HG03442 (cell line): ENCODE measurements at regions not wholly inside any gene's neighbourhood (a gene's known extent, or its start where the extent isn't known, plus 50 kb on each side); places are given as distances from the start of the nearest gene placed in this dataset.
"Not testable (repeated sequence)": the region's sequence is repeated elsewhere in the genome, so short reads cannot be mapped to it uniquely, and the experiment has no call there.

Experiments
- ATAC-seq: cut with Tn5 transposase; IDR thresholded peaks from one replicate; pipeline ENCODE4 v1.9.1; 2021; ENCODE audit warnings: mild to moderate bottlenecking, moderate library complexity; ENCODE audit not compliant: unreplicated experiment

DNA sequence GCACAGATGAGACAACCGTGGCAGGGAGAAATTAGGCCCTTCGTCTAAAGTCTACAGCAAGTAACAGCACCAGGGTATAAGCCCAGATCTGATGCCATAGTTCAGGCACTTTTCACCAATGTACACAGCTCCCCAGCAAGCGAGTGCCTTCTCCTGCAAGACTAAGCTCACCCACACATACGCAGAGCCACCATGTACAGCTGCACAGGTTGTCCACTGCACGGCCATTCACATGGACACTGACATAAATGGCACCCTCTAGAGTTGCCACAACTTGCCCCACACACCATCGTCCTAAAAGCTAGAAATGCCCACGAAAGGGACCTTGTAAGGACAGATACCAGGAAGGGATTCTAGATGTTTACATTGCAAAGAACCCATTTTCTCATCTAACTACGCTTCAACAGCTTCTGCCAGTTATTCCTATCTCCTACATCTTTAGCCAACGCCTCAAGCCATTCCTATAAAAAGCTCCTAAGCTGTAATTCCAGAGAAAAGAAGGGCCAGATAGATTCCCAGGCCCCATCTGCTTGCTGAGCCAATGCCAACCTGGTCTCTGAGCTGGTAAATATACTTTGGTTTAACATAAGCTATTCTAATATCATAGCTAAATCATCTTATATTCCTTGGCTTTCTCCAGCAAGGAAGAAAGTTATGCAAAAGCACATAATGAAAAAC lies 174.0 kb upstream of the KAZN start:
- ATAC-seq = no peak

DNA sequence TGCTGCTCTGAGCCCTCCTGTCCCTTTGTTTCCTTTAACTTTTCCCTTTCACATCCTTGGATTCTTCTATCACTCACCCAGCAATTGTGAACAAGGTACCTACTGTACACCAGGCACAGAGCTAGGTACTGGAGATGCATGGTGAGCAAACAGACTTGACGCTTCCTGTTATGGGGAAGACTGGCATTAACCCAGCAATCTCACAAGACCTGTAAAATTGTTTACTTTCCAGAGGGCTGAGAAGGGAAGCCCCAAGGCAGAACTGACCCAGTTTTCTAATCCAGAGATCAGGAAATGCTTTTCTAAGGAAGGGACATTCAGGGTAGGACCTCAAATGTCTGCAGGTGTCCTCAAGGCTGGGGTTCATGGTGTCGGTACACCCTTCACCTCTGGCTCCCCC lies 171.6 kb upstream of the KAZN start:
- ATAC-seq = no peak

DNA sequence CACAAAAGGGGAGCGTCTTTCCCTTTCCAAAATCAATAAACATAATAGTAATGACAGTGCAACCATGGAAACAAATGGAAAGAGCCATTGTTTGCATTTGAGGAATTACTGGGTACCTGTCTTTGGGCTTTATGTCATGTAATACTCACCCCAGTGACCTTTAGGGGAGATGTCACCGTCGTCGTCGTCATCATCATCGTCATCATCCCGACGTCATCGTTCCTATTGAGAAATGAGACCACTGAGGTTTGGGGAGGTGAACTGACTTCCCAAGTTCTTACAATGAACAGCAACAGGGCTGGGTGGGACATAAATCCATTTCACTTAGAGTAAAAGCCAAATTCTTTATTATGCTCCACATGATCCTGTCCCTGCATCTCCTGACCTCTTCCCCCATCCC lies 168.9 kb upstream of the KAZN start:
- no peak for ATAC-seq

DNA sequence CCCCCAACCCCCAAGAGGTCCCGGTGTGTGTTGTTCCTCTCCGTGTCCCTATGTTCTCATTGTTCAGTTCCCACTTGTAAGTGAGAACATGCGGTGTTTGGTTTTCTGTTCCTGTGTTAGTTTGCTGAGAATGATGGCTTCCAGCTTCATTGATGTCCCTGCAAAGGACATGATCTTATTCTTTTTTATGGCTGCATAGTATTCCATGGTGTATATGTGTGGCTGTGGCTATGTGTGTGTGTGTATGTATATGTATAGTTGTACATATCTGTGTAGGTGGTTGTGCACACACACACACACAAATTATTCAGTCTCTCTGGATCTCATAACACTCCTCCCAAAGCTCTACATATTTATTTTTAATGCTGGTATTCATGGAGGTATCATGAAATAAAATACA lies 165.8 kb upstream of the KAZN start:
- not testable (repeated sequence) for ATAC-seq

DNA sequence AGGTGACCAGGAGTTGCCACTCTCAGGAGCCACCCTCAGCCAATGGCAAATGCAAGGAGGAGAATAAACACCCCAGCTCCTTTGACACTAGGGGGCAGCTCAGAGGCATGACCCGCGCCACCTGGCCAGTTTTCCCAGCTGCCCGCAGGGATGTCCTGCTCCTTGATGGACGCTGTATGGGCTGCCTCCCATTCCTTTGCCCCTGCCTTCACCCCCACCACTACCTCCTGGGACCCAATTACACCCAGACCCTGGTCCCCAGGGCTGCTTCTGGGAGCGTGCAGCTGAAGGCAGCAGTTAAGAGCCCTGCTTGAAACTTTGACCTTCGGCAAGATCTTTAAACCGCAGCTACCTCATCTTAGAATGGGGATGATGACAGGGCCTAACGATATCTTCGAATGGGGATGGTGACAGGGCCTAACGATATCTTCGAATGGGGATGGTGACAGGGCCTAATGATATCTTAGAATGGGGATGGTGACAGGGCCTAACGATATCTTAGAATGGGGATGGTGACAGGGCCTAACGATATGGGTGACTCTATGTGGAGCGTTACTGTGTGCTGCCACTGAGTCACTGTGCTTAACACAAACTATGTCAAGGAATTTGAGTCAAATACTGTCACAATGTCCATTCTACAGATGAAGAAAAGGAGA lies 163.0 kb upstream of the KAZN start:
- no peak for ATAC-seq

DNA sequence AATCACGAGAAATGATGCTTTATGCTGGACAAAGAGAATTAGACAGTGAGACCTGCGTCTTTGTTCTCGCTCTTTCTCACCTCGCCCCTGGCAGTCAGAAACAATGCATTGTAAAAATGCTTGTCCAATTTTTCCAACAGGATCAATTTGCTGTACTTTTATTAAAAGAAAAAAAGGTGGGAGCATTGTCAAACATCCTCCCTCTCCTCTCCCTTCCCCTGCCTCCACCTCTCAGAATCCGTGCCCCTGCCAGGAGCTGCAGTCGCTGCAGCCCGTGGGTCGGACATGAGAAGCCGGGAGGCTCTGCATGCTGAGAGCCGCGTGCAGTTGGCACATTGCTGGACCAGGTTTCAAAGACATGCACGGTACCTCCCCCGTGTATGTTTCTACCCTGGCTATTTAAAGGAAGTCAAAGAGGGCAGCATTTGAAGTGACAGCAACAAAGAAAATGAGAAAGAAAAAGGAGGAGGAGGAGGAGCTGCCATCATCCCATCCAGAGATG lies 161.0 kb upstream of the KAZN start:
- ATAC-seq = no peak

DNA sequence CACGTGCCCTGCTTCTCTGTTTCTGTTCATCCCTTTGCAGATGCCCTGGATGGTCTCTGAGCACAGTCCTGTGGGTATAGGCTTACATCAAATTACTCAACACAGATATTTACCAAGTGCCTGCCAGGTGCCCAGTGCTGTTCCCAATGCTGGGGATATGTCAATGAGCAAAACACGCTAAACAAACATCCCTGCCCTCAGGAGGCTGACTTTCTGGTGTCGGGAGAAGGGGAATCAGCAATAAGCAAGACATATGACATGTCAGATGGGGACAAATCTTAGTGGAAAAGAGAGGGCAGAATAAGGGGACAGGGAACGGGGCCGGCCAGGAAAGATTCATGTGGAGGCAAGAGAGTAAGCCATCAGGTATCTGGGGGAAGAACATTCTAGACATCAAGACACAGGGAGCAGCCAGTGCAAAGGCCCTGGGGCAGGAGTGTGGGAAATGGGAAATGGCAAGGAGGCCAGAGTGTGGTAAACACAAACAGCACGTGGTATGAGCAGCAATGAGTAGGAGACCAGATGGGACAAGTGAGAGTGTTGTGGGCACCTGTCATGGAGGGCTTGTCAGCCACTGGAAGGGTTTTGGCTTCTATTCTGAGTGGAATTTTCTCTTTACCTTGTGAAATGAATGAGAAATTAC lies 160.2 kb upstream of the KAZN start:
- ATAC-seq = no peak

DNA sequence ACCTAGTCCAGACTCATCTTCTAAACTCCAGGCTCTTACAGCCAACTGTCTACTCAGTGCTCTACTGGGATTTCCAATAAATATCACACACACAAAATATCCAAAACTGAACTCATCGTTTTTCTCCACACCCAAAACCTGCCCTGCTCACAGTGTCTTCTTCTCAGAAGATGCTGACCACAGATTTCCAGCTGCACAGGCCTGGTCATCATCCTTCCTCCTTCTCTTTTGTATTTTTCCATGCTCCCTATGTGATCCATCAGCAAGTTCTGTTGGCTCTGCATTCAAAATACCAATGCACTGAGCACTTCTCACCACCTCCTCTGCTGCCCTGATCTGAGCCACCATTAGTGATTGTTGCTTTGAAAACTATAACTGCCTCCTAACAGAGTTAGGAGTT lies 159.5 kb upstream of the KAZN start:
- ATAC-seq = no peak

DNA sequence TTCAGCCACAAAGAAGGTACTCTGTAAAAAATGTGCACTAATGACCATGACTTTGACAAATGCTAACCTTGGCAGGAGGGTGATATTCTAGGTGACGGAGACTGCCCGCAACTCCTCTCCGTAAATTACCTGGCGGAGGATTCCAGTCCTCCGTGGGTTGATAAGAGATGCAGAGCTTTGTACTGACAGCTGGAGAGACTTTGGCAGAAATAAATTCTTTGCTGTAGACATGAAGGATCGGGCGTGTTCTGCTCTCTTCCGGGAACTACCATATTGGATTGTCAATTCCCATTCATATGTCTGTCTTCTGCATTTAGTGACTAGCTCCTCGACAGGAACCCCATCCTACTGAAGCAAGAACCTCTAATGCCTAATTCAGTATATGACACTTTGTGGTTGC lies 158.3 kb upstream of the KAZN start:
- no peak for ATAC-seq

DNA sequence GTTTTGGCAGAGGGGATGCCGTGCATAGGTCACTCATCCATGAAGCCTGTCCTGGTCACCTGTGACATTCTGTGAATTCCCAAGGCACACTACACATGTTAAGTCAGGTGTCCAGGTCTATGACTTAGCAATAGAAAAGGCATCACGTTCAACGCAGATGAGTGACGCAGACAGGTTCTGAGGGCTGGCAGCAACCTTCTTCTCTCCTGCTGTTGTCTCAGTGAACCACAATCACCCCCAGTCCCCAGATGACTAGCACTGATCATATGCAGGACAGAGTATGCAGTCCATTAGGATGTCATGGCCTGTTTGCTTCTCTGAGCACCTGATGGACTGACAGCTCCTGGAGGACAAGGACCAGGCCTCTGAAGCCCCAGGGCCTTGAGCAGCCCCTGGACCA lies 157.8 kb upstream of the KAZN start:
- ATAC-seq = no peak

DNA sequence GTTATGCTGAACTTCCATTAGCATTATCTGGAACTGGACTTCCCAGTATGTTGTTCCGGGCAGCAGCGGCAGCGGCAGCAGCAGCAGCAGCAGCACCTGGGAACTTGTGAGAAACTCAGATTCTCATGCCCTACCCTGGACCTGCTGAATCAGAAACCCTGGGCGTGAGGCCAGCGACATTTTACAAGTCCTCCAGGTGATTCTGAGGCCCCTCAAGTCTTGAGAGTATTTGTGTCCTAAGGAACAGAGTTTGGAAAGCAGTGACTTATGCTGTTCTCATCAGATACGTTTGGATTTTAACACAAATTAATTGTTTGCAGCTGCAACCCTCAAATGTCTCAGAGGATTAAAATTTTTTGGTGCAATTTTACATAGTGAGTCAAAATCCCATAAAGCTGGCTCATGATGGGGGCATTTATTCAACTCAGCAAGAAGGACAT lies 157.2 kb upstream of the KAZN start:
- no peak for ATAC-seq

DNA sequence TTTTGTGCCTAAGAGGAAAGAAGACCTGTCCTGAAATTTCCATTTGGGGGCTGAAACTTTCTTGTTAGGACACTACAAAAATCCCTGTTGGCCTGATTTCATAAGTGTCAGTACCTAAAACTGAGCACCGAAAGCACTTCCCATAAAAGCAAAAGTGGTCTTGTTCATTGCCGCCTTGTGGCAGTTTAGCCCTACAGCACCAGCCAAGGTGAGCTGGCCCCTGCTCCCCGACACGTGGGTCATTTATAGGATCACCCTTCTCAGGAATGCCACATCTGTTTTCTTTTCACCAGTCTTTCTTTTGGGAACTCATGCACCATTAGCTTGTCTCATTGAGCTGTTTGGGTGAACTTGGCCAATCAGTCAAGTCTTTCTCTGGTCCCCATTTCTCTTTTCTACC lies 155.8 kb upstream of the KAZN start:
- ATAC-seq = no peak

DNA sequence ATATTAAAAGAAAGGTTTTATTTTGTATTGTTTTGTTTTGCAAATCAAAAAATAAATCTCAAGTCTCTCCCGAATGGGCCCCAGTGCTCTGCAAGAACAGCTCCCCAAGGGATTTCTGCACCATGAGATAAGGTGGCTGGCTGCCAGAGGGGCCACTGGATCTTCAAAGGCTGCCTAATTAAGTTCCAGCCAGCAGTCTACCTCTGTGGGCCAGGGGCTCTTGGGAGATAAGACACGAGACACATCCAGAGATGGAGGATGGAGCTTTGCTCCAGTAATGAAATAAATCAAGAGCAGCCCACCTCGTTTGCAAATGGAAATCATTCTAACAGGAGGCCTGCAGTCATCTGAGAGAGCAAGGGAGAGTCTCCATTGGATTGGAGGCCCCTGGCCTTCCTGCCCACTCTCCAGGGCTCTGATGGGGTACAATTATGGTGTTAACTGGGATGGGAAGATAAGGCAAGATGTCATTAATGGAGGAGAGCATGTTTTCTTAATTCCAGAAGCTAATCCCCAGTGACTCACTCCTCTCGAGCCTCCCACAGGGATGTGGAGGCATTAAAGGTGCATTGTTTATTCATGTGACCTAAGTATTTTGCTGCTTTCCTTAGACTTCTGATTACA lies 155.2 kb upstream of the KAZN start:
- ATAC-seq = no peak

DNA sequence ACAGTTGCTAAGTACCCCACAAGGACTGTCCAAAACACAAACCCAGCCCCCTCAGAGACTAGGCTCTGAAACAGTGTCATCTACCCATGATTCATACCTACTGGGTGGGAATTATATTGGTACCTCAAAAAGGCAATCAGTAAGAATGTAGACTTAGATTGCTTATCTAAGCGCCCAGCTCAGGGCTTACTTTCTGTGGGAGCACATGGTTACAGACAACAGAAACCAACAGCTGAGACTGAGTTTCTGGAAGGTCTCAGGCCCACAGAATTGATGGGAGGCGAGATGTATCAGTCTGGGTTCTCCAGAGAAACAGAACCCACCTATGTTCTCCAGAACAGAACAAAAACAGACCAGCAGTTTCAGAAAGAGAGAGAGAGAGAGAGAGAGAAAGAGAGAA lies 147.3 kb upstream of the KAZN start:
- no peak for ATAC-seq

DNA sequence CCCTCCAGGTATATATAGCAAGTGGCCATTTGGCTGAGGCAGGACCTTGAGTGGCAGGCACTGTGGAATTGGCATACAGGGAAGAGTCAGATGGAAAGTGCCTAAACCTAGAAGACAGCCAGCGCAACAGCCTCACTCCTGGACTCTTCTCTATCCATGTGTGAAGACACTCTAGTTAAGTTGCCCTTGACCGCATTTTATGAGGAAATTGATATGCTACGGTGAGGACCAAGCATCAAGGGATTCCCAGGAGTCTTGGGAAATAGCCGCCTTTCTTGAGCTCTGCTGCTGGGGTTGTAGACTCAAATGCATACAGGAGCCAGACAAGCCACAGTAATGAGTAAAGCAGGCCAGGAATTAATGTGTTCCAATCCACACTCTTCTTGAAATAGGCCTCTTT lies 145.9 kb upstream of the KAZN start:
- ATAC-seq = no peak

DNA sequence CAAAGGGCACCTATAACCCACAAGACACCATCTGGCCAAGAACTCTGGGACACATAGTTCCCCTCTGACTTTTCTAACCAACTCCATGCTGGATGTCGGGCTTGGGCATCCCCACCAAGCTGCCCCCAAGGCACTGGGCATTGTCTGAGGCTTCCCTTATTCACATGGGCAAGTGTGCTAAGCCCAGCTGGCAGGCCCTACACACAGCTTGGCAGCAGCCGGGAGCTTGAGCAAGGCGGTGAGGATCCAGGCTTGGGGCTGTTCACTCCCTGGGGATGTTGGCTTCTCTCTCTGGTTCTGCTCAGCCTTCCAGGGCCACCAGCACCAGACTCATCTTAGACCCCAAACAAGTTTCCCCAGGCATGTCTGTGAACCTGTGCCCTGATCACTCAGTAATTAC lies 138.3 kb upstream of the KAZN start:
- ATAC-seq = no peak

DNA sequence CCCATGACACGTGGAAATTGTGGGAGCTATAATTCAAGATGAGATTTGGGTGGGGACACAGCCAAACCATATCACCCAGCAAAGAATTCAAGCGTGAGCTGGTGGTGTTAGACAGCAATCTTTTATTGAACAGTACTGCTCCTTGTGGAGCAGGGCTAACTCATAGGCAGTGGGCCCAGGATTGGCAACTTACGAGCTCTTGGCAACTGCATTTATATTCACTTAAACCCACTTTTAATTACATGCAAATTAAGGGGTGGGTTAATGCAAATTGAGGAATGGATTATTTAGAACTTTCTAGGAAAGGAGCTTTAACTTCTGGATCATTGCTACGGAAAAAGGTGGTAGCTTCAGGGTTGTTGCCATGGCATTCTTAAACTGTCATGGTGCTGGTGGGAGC lies 135.6 kb upstream of the KAZN start:
- no peak for ATAC-seq

DNA sequence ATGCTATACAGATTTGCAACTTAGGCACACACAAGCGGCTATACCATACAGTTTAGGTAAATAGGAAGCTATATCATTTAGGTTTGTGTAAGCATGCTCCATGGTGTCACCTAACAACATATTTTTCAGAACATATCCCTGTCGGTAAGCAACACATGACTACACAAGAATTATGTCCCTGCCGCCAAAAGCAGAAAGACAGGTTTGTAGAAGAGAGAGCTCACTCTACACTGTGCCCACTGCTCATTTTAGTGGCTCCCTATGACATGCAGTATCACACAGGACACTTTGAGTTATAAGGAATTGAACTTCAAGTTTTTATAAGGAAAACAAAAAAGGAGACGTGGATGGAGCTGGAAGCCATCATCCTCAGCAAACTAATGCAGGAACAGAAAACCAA lies 132.5 kb upstream of the KAZN start:
- no peak for ATAC-seq

DNA sequence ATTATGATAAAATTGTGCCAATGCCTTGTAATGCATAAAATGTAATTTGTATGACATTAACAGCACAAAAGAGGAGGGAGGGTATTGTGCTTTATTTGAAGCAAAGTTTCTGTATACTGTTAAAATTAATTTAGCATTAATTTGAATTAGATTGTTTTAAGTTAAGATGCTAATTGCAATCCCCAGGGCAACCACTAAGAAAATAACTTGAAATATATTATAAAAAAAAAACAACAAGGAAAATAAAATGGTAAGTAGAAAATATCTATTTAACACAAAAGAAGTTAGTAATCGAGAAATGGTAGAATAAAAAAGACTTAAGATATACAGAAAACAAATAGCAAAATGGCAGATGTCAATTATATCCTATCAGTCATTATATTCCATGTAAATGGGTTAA lies 131.4 kb upstream of the KAZN start:
- no peak for ATAC-seq

DNA sequence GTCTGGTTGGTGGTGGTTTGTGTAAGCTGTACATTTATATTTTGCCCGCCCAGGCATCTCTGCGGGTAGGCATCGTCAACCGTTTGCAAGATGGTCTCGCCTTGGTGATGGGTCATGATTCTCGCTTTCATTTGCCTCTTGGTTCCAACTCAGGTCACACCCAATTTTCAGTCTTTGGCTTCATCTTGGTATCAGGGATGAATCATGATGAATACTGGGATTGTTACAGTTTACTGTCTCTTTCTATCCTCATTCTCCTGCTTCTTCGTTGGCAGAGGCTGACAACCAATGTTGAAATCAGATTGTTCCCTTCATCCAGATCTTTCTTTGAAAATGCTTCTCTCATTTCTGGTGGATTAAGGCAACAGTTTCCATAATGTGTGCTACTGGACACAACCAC lies 129.7 kb upstream of the KAZN start:
- ATAC-seq = no peak

DNA sequence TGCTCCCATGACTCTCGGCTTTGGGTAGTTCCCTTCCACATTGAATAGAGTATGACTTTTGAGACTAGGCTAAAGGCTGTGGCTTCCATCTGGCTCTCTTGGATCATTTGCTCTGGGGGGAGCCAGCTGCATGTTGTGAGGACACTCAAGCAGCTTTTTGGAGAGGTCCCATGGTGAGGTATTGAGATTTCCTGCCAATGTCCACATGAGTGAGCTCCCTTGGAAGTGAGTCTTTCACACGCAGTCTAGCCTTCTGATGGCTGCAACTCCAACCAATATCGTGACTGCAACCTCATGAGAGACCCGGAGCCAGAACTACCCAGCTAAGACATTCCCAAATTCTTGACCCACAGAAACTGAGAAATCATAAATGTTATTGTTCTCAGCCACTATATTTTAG lies 127.7 kb upstream of the KAZN start:
- no peak for ATAC-seq

DNA sequence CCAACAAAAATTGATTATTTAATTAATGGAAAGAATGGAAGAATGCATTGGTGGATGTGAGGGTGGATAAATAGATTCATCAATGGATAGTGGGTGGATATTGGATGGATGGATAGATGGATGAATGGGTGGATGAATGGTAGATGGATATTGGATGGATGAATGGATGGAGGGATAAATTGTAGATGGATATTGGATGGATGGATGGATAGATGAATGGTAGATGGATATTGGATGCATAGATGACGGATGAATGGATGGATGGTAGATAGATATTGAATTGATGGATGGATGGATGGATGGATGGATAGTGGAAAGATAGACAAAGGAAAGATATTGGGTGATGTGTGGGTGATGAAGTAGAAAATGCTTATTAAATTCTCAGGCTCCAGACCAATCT lies 123.6 kb upstream of the KAZN start:
- no peak for ATAC-seq
